Calu3 (cell line): ENCODE measurements at regions not wholly inside any gene's neighbourhood (a gene's known extent, or its start where the extent isn't known, plus 50 kb on each side); places are given as distances from the start of the nearest gene placed in this dataset.

Source experiments
- BruUV-seq: library from RNA; stranded (reverse); fragments of 400-500 nt; replicated peaks from 2 replicates; lab custom pipeline; 2021; lab: Mats Ljungman, UMichigan
- CTCF ChIA-PET: fragments of 300-600 bp; sonication (Branson Sonifier 250); formaldehyde crosslinking; loops from one replicate; lab custom pipeline; 2022; ENCODE audit warnings: antibody characterized with exemption; lab: Charles Lee
- DNase-seq: peaks from one replicate; pipeline ENCODE4 v3.0.0; 2022
- H3K27ac Mint-ChIP-seq: one replicate; pipeline ENCODE4 v1.8.0; 2022; ENCODE audit warnings: mixed read lengths; ENCODE audit not compliant: unreplicated experiment
- H3K27me3 Mint-ChIP-seq: one replicate; pipeline ENCODE4 v1.8.0; 2022; ENCODE audit warnings: mixed read lengths; ENCODE audit not compliant: unreplicated experiment
- H3K36me3 Mint-ChIP-seq: one replicate; pipeline ENCODE4 v1.8.0; 2022; ENCODE audit warnings: mild to moderate bottlenecking, moderate library complexity, mixed read lengths; ENCODE audit not compliant: insufficient read depth, unreplicated experiment
- H3K4me1 Mint-ChIP-seq: one replicate; pipeline ENCODE4 v1.8.0; 2022; ENCODE audit warnings: mild to moderate bottlenecking, low read depth, mixed read lengths; ENCODE audit not compliant: unreplicated experiment
- H3K4me3 Mint-ChIP-seq: one replicate; pipeline ENCODE4 v1.8.0; 2022; ENCODE audit warnings: mild to moderate bottlenecking, low read depth, moderate library complexity, mixed read lengths; ENCODE audit not compliant: unreplicated experiment
- H3K9me3 Mint-ChIP-seq: one replicate; pipeline ENCODE4 v1.8.0; 2022; ENCODE audit warnings: low read depth, mixed read lengths; ENCODE audit not compliant: unreplicated experiment
- CTCF ChIP-seq: fragments of 200-600 bp; IDR thresholded peaks from one replicate; pipeline ENCODE4 v1.8.0; 2022; ENCODE audit warnings: antibody characterized with exemption; ENCODE audit not compliant: unreplicated experiment
- intact Hi-C: fragments of 100-400 bp; cut with micrococcal nuclease; formaldehyde crosslinking; loops from one replicate; pipeline ENCODE4 v1.10.0; 2022; ENCODE audit not compliant: unreplicated experiment

- no peaks in the 10 kb centered on the region for H3K36me3 Mint-ChIP-seq
- H3K27ac Mint-ChIP-seq, result no peak overlapping the region
- no TSS peak for BruUV-seq
- H3K27me3 Mint-ChIP-seq, result no peaks in the 10 kb centered on the region
- intact Hi-C loops, result no loop called here
- no peak for DNase-seq
- H3K4me1 Mint-ChIP-seq, result no peaks in the 10 kb centered on the region
- TF ChIP-seq CTCF, result no peak
- CTCF ChIA-PET, result no interaction called here
- H3K4me3 Mint-ChIP-seq, result no peak overlapping the region
- H3K9me3 Mint-ChIP-seq, result no peaks in the 10 kb centered on the region
These were observed 673.8 kb downstream of the PTPRC start for GRCh38 chr1:199312626-199313025.

GRCh38 chr1:199313444-199313843, 674.6 kb downstream of the PTPRC start:
- CTCF ChIA-PET, result no interaction called here
- intact Hi-C loops, result no loop called here
- H3K36me3 Mint-ChIP-seq, result no peaks in the 10 kb centered on the region
- H3K4me3 Mint-ChIP-seq, result no peak overlapping the region
- no peak for DNase-seq
- no peak for TF ChIP-seq CTCF
- H3K4me1 Mint-ChIP-seq, result no peaks in the 10 kb centered on the region
- no peaks in the 10 kb centered on the region for H3K9me3 Mint-ChIP-seq
- no peaks in the 10 kb centered on the region for H3K27me3 Mint-ChIP-seq
- no peak overlapping the region for H3K27ac Mint-ChIP-seq
- no TSS peak for BruUV-seq

GRCh38 chr1:199319341-199319740, 680.5 kb downstream of the PTPRC start:
- no peak overlapping the region for H3K4me3 Mint-ChIP-seq
- no TSS peak for BruUV-seq
- no peaks in the 10 kb centered on the region for H3K9me3 Mint-ChIP-seq
- no peak overlapping the region for H3K27ac Mint-ChIP-seq
- intact Hi-C loops, result no loop called here
- no peak for DNase-seq
- no peaks in the 10 kb centered on the region for H3K4me1 Mint-ChIP-seq
- no peak for TF ChIP-seq CTCF
- CTCF ChIA-PET, result no interaction called here
- H3K36me3 Mint-ChIP-seq, result no peaks in the 10 kb centered on the region
- no peaks in the 10 kb centered on the region for H3K27me3 Mint-ChIP-seq

GRCh38 chr1:199322278-199322677, 683.4 kb downstream of the PTPRC start:
- no peak for DNase-seq
- Mint-ChIP-seq H3K4me1 (no peaks in the 10 kb centered on the region), H3K4me3 (no peak overlapping the region), H3K9me3 (no peaks in the 10 kb centered on the region), H3K36me3 (no peaks in the 10 kb centered on the region), H3K27ac (no peak overlapping the region), H3K27me3 (no peaks in the 10 kb centered on the region)
- TF ChIP-seq CTCF, result no peak
- BruUV-seq, result no TSS peak
- intact Hi-C loops, result no loop called here
- CTCF ChIA-PET, result no interaction called here
